Adrenal gland (tissue), 5 donors: ENCODE measurements at regions not wholly inside any gene's neighbourhood (a gene's known extent, or its start where the extent isn't known, plus 50 kb on each side); places are given as distances from the start of the nearest gene placed in this dataset.

ENCODE experiments used
- CTCF ChIP-seq, 6 experiments: fragments of 450-650 bp in 4 of 6; fragments of 200-600 bp in 2 of 6; sonication (generic) in 1 of 6; IDR thresholded peaks; 1 replicate in 5 of 6; 2 replicates in 1 of 6; pipeline versions ENCODE4 v1.5.1 to v1.8.0; 2016 to 2021; ENCODE audit warnings: antibody characterized with exemption in 6 of 6, mild to moderate bottlenecking in 2 of 6, moderate library complexity in 1 of 6
- POLR2A ChIP-seq, 2 donors: fragments of 450-650 bp; IDR thresholded peaks; one replicate each; pipeline ENCODE4 v1.6.1; 2017; ENCODE audit warnings: antibody characterized with exemption in 2 of 2, mild to moderate bottlenecking in 2 of 2, moderate library complexity in 1 of 2
- donor health status: DM: no; HTN: no; CAD: no.

GRCh38 chr5:82614706-82615105 is 336.6 kb upstream of the RPS23 start:
- TF ChIP-seq CTCF (IDR thresholded peaks at IDR 0.05) (no peak), POLR2A (IDR thresholded peaks at IDR 0.05) (no peak)
